Adrenal gland (tissue), 5 donors: ENCODE measurements at regions not wholly inside any gene's neighbourhood (a gene's known extent, or its start where the extent isn't known, plus 50 kb on each side); places are given as distances from the start of the nearest gene placed in this dataset.

Experiments used
- POLR2A ChIP-seq, 2 donors: fragments of 450-650 bp; IDR thresholded peaks; one replicate each; pipeline ENCODE4 v1.6.1; 2017; ENCODE audit warnings: antibody characterized with exemption in 2 of 2, mild to moderate bottlenecking in 2 of 2, moderate library complexity in 1 of 2
- TF ChIP-seq, protein P1 (sequence below), 6 experiments: fragments of 450-650 bp in 4 of 6; fragments of 200-600 bp in 2 of 6; sonication (generic) in 1 of 6; IDR thresholded peaks; 1 replicate in 5 of 6; 2 replicates in 1 of 6; pipeline versions ENCODE4 v1.5.1 to v1.8.0; 2016 to 2021; ENCODE audit warnings: antibody characterized with exemption in 6 of 6, mild to moderate bottlenecking in 2 of 6, moderate library complexity in 1 of 6
- donor health status: DM: no; HTN: no; CAD: no.

DNA sequence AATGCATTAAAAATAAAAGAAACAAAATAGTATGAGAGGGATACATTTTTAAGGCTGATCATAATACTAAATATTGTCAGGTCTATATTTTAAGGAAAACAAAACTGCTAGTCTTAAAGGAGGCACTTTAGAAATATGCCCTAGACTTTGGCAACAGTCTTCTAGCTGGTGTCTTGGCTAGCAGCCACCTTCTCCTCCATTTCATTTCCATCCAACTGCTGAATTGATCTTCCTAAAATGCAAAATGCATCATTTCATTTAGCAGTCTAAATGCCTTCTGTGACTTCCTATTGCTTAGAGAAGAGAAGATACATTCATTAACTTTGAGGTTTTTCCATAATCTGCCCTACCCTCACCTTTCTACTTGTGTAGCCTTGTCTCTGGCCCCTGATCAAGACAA lies 1404.1 kb downstream of the CDH11 start:
- TF ChIP-seq, protein P1, sequence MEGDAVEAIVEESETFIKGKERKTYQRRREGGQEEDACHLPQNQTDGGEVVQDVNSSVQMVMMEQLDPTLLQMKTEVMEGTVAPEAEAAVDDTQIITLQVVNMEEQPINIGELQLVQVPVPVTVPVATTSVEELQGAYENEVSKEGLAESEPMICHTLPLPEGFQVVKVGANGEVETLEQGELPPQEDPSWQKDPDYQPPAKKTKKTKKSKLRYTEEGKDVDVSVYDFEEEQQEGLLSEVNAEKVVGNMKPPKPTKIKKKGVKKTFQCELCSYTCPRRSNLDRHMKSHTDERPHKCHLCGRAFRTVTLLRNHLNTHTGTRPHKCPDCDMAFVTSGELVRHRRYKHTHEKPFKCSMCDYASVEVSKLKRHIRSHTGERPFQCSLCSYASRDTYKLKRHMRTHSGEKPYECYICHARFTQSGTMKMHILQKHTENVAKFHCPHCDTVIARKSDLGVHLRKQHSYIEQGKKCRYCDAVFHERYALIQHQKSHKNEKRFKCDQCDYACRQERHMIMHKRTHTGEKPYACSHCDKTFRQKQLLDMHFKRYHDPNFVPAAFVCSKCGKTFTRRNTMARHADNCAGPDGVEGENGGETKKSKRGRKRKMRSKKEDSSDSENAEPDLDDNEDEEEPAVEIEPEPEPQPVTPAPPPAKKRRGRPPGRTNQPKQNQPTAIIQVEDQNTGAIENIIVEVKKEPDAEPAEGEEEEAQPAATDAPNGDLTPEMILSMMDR (IDR thresholded peaks at IDR 0.05): no peak
- no peak for TF ChIP-seq POLR2A (IDR thresholded peaks at IDR 0.05)
